ENCODE measurements at regions not wholly inside any gene's neighbourhood (a gene's known extent, or its start where the extent isn't known, plus 50 kb on each side); places are given as distances from the start of the nearest gene placed in this dataset.
A peak's percentile ranks its signal among the peaks of the same experiment; 100 is the strongest.
"Not testable (repeated sequence)": the region's sequence is repeated elsewhere in the genome, so short reads cannot be mapped to it uniquely, and the experiment has no call there.

DNA sequence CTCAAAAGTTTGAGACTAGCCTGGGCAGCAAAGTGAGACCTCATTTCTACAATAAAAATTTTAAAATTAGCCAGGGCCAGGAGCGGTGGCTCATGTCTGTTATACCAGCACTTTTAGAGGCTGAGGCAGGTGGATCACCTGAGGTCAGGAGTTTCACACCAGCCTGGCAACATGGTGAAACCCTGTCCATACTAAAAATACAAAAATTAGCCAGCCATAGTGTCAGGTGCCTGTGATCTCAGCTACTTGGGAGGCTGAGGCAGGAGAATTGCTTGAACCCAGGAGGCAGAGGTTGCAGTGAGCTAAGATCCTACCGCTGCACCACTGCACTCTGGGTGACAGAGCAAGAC lies 85.1 kb upstream of the MAP4 start:
- not testable (repeated sequence) for DNase-seq (ENCODE audit: low read depth, low spot score)

DNA sequence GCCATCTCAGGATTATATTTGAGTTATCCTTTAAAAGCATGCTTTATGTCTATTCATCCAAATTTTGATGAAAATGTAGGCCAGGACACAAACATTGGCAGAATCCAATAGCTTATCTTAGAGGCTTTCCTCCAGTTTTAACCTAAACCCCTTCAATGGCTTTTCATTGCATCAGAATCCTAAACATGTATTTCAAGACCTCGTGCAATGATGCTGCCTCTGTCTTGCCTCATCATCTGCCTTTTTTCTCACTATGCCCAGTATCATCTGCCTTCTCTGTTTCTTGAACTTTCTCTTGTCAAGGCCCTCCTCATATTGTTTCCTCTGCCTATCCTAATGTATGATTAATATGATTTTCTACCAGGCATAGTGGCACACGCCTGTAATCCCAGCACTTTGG lies 76.1 kb upstream of the MAP4 start:
- no peak for DNase-seq (ENCODE audit: low read depth, low spot score)

DNA sequence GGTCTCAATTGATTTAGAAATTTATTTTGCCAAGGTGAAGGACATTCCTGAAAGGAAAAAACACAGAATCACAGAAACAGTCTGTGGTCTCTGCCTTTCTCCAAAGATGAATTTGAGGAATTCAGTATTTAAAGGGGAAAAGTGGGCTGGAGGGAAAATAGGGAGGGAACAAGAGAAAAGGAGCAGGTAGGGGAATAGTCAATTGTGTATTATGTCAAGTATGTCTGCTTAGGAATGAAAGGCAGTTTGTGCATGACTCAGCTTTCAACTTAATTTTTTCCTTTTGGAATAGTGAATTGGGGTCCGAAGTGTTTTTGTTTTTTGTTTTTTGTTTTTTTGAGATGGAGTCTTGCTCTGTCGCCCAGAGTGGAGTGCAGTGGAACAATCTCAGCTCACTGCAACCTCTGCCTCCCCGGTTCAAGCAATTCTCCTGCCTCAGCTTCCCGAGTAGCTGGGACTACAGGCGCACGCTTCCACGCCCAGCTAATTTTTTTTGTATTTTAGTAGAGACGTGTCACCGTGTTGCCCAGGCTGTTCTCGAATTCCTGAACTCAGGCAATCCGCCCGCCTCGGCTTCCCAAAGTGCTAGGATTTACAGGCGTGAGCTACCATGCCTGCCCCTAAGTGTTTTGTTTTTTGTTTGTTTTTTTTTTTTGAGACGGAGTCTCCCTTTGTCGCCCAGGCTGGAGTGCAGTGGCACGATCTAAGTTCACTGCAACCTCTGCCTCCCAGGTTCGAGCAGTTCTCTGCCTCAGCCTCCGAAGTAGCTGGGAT lies 74.1 kb upstream of the MAP4 start:
- no peak for DNase-seq (ENCODE audit: low read depth, low spot score)

DNA sequence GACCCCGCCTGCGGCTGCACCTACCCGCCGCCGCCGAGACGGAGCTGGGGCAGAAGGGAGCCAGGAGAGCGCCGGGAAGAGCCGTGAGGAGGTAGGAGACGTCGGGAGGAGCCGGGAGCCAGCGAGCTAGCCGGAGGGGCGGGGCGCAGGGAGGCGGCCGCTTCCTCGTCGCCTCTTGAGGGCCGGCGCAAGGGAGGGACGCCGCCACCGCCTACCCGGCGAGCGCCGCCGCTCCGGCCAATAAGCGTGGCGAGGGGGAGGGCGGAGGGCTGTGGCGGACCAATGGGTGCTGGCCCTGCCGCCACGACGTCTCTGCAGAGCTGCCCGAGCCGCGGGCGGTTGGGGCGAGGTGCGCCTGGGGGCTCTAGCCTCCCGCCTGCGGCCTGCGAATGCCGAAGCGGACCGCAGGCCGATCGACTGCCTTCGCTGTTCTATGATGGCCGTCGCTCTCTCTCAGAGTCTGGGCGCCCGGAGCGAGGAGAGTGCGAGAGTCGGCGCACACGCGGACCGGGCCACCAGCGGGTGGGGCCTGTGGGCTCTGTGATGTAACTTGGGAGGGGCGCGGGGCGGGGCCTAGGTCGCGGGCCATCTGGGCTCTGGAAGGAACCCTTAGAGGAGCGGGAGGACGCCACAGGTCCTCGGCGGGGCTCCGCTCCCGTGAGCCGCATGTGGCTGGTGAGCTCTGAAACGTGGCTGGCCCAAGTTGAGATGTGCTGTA lies 72.7 kb upstream of the MAP4 start:
- peak; percentile 91 for DNase-seq (ENCODE audit: low read depth, low spot score)

DNA sequence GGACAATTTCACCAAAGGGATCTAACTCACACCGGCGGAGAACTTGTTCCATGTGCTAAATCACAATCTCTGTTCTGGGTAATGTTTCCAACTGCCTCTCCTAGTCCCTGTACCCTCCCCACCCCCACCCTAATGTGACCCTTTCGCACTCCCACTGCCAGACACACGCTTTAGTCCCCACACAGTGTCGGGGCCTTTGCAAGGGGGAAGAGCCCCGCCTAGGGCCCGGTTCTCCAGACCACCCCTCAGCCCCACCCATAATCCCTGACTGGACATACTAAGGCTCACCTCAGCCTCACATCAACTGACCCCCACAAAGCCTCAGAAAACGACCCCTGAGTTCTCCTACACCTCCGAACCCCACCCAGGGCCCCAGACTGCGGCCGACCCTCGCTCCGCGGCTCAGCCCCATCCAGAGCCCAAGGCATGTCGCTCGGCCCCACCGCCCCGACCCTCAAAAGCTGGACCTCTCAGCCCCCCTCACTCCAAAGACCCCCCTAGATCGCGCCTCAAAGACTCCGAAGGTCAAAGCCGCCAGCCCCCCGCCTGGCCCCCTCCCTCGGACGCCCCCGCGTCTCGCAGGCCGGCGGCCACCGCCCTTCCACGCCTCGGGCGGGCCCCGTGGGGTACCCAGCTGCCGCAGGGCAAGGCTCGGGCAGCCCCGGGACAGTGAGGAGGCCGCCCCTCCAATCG lies 72.0 kb upstream of the MAP4 start:
- DNase-seq (ENCODE audit: low read depth, low spot score) = no peak

DNA sequence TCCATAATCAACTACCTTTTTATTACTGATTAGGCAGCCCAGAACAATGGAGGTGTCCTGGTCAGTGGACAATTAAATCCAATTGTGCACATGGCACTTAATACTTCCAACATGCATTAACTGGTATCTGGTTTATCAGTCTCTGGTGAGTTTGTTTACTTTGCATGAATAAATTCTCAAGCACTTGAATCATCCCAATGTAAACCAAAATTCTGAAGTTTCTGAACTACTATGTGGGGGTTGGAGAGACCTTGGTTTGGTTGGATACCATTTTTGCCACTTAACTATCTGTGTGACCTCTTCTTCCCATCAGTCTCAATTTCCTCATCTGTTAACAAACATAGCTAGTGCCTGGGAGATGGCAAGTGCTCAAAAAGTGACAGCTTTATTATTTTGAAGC lies 70.5 kb upstream of the MAP4 start:
- no peak for DNase-seq (ENCODE audit: low read depth, low spot score)

DNA sequence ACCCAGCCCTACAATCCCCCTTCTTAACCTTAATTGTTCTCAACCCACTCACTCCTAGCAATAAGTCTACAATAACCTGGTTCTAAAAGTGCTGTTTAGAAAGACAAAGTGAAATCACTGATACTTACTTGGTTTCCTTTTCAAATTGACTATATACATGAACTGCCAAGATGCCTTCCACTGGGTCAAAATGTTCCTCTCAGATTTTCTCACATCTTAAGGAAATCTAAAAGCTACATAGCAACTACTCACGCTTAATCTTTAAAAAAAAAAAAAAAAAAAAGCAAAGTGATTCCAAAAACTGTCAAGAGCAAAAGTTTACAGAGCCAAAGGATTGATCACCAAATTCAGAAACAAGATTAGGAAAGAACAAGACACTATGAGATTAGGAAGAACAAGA lies 68.7 kb upstream of the MAP4 start:
- DNase-seq (ENCODE audit: low read depth, low spot score) = no peak

DNA sequence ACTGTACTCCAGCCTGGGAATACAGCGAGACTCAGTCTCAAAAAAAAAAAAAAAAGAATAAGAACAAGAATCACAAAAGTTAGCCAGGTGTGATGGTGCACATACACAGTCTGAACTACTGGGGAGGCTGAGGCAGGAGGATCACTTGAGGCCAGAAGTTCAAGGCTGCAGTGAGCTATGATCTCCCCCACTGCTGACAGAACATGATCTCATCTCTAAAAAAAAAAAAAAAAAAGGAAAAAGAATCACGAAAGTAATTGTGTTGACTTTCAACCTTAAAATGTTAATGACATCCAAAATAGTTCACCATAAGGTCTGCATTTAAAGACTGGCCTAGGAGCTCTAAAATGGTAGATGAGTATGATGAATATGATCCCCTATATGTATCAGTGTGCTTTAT lies 68.0 kb upstream of the MAP4 start:
- no peak for DNase-seq (ENCODE audit: low read depth, low spot score)

DNA sequence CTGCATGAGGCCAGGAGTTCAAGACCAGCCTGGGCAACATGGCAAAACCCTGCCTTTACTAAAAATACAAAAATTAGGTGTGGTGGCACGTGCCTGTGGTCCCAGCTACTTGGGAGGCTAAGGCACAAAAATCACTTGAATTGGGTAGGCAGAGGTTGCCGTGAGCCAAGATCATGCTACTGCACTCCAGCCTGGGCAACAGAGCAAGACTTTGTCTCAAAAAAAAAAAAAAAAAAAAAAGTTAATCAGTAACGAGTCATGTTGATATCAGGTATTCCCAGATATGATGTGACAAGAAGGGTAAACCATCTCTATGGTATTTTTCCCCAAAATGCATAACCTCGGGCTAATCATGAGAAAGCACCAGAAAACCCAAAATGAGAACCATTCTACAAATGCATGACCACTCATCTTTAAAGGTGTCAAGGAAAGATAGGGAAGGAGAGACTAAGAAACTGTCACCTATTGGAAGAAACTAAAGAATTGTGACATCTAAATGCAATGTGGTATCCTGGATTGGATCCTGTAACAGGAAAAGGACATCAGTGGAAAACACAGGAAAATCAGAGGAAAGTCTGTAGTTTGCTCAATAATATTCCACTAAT lies 66.5 kb upstream of the MAP4 start:
- DNase-seq (ENCODE audit: low read depth, low spot score) = no peak

DNA sequence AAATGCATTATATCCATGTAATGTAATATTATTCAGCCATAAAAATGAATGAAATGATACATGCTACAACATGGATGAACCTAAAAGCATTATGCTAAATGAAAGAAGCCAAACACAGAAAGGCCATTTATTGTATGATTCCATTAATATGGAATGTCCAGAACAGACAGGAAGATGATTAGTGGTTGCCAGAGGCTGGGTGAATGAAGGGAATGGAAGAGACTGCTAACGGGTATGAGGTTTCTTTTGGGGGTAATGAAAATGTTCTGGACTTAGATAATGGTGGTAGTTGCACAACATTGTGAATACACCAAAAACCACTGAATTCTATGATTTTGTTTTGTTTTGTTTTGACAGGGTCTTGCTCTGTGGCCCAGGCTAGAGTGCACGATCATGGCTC lies 61.6 kb upstream of the MAP4 start:
- DNase-seq (ENCODE audit: low read depth, low spot score) = no peak

DNA sequence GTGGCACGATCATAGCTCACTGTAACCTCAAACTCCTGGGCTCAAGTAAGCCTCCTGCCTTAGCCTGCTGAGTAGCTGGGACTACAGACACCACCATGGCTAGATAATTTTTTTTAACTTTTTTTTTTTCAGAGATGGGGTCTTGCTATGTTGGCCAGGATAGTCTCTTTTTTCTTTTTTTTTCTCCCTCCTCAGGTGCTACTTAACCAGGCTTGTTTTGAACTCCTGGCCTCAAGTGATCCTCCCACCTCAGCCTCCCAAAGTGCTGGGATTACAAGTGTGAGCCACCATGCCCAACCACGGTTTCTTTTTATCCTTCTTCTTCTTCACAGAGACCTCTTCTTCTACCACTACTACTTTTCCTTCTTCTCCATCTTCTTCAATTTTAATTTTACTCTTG lies 53.8 kb upstream of the MAP4 start:
- DNase-seq (ENCODE audit: low read depth, low spot score) = no peak

DNA sequence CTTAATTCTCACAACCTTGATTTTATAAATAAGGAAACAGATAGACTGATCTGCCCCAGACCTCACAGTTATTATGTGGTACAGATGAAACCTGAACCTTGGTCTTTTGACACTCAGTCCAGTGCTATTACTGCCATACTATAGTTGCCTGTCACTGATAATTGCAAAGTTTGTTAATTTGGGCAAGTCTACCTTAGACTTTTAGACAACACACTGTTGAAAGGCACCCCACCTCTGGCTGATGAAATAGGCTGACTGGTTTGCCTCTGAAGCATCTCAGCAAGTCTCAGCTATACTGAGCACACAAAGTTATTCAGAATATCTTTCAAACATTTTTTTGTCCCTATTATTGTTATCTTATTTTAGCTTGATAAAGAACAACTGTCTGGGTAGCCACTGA lies 53.1 kb upstream of the MAP4 start:
- no peak for DNase-seq (ENCODE audit: low read depth, low spot score)

DNA sequence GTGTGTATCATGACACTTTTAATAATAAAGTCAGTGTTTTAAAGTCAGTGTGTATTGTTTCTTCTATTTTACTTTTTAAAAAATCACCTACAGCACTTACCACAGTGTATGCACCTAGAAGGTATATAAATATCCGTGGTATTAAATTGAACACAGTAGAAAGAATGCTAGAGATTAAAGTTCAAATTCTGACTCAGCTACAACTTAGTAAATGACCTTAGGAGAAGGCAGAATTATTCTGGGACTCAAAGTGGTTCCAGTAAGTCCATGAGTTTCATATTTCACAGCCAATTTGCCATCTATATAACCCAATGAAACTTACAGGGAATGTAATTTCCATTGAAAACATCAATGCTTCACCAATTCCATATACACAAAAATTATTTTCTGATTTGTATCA lies 52.7 kb upstream of the MAP4 start:
- no peak for DNase-seq (ENCODE audit: low read depth, low spot score)

DNA sequence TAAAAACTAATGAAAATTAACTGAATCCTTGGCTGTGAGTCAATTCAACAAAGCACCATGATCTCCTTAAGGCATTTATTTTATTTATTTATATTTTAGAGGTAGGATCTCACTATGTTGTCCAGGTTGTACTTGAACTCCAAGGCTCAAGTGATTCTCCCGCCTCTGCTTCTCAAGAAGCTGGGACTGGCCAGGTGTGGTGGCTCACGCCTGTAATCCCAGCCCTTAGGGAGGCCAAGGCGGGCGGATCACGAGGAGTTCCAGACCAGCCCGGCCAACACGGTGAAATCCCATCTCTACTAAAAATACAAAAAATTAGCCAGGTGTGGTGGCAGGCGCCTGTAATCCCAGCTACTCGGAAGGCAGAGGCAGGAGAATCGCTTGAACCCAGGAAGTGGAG lies 52.1 kb upstream of the MAP4 start:
- not testable (repeated sequence) for DNase-seq (ENCODE audit: low read depth, low spot score)

DNA sequence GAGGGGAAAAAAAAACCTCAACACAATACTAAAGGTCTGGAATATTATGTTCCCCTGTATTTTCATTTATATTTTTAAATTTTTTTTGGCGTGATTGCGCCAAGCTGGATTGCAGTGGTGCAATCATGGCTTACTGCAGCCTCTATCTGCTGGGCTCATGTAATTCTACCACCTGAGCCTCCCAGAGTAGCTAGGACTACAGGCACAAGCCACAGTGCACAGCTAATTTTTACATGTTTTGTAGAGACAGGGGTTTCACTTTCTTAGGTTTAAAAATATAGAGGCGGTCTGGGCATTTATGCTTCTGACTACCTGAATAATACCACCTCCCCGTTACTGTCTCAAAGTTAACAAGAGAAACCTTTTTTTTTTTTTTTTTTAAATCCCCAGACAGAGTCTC lies 51.1 kb upstream of the MAP4 start:
- DNase-seq (ENCODE audit: low read depth, low spot score) = no peak
